ENCODE measurements at regions not wholly inside any gene's neighbourhood (a gene's known extent, or its start where the extent isn't known, plus 50 kb on each side); places are given as distances from the start of the nearest gene placed in this dataset.

GRCh38 chr11:90803366-90803765, 580.5 kb upstream of the CHORDC1 start:
- no CpG with 5 or more reads among the region's 3 CpGs for WGBS, 2 experiments (ENCODE audit: extremely low coverage in 2 of 2, insufficient read length in 1 of 2)
- H3K36me3 ChIP-seq (ENCODE audit: control insufficient read depth, insufficient read depth, low read length), result no peaks in the 10 kb centered on the region
- TF ChIP-seq RFX5 (IDR thresholded peaks at IDR 0.05; ENCODE audit: low read depth, low read length) (no peak), RCOR1 (IDR thresholded peaks at IDR 0.05; ENCODE audit: insufficient replicate concordance, low read length) (no peak), POLR2A (IDR thresholded peaks at IDR 0.05; ENCODE audit: low read depth, low read length) (no peak), ELK1 (IDR thresholded peaks at IDR 0.05; ENCODE audit: borderline replicate concordance, low read depth, low read length) (no peak), SMC3 (IDR thresholded peaks at IDR 0.05; ENCODE audit: low read depth, low read length) (no peak), USF2 (IDR thresholded peaks at IDR 0.05; ENCODE audit: low read depth, low read length) (no peak), FOS (IDR thresholded peaks at IDR 0.05; ENCODE audit: low read depth, low read length) (no peak), MAFK (IDR thresholded peaks at IDR 0.05; ENCODE audit: low read depth, low read length) (no peak), MAZ (IDR thresholded peaks at IDR 0.05; ENCODE audit: borderline replicate concordance, low read depth, low read length) (no peak), BHLHE40 (IDR thresholded peaks at IDR 0.05; ENCODE audit: low read depth, low read length) (no peak), RAD21 (IDR thresholded peaks at IDR 0.05; ENCODE audit: low read length) (no peak), CTCF (conservative IDR thresholded peaks at IDR 0.05; ENCODE audit: low read depth, low read length) (no peak), CEBPB (IDR thresholded peaks at IDR 0.05; ENCODE audit: low read depth, low read length) (no peak), NFE2L2 (IDR thresholded peaks at IDR 0.05; ENCODE audit: low read depth, low read length) (no peak), CHD1 (IDR thresholded peaks at IDR 0.05; ENCODE audit: low read depth, low read length) (no peak), MXI1 (IDR thresholded peaks at IDR 0.05; ENCODE audit: borderline replicate concordance, low read depth, low read length) (no peak)
- no peak overlapping the region for H3K4me3 ChIP-seq (ENCODE audit: insufficient read depth, low read depth, low read length)
- no peaks in the 10 kb centered on the region for H3K27me3 ChIP-seq (ENCODE audit: control insufficient read depth, insufficient read depth, low read length)
- intact Hi-C loops (cut with micrococcal nuclease), result no loop called here
- no peaks in the 10 kb centered on the region for H3K79me1 ChIP-seq (ENCODE audit: low read depth in 1 of 2, low read length in 2 of 2)
- H2AK5ac ChIP-seq (ENCODE audit: low read depth, low read length), result no peak overlapping the region
- dilution Hi-C loops (cut with HindIII; ENCODE audit: low sequenced_read_pairs, unreplicated experiment), result no loop called here
- H3K9ac ChIP-seq (ENCODE audit: low read depth, low read length), result no peak overlapping the region
- no peak overlapping the region for H2BK15ac ChIP-seq (ENCODE audit: low read depth, low read length)
- no peaks in the 10 kb centered on the region for H3K4me1 ChIP-seq (ENCODE audit: control insufficient read depth, insufficient read depth, low read length)
- no peak overlapping the region for H4K5ac ChIP-seq (ENCODE audit: low read depth, low read length)
- no peak overlapping the region for H3K4me2 ChIP-seq (ENCODE audit: low read depth, low read length)
- POLR2A ChIA-PET (ENCODE audit: unreplicated experiment), result no interaction called here
- H3K18ac ChIP-seq (ENCODE audit: low read depth, low read length), result no peak overlapping the region
- no peaks in the 10 kb centered on the region for H4K20me1 ChIP-seq (ENCODE audit: insufficient read depth, low read length)
- CTCF ChIA-PET, result no interaction called here
- in situ Hi-C loops (cut with MboI; ENCODE audit: low sequenced_read_pairs), result no loop called here
- H3K56ac ChIP-seq (ENCODE audit: extremely low read depth, insufficient read depth, low read length), result no peak overlapping the region
- no peak overlapping the region for H2AK9ac ChIP-seq (replicated peaks; ENCODE audit: low read depth, low read length, poor library complexity)
- no peak overlapping the region for H3K23ac ChIP-seq (ENCODE audit: low read depth, low read length)
- no peak overlapping the region for H3K27ac ChIP-seq (ENCODE audit: insufficient read depth, low read length)
- H3K14ac ChIP-seq (replicated peaks; ENCODE audit: low read depth, low read length), result no peak overlapping the region
- no TSS peak for BruUV-seq (replicated peaks)
- peaks cover 4% of the 10 kb centered on the region for H3K9me3 ChIP-seq (ENCODE audit: control insufficient read depth, insufficient read depth, low read length)
- H3K4ac ChIP-seq (ENCODE audit: low read depth, low read length), result no peak overlapping the region
- no peaks in the 10 kb centered on the region for H3K9me1 ChIP-seq (ENCODE audit: insufficient read depth, low read length)
- no peak for DNase-seq
- H2BK20ac ChIP-seq (ENCODE audit: low read depth, low read length), result no peak overlapping the region
- no peak overlapping the region for H4K8ac ChIP-seq (ENCODE audit: low read depth in 2 of 2, low read length in 2 of 2)
- ATAC-seq (ENCODE audit: low read depth), result no peak
- no peak overlapping the region for H2AFZ ChIP-seq (replicated peaks; ENCODE audit: low read length, poor library complexity)
- no peak overlapping the region for H4K91ac ChIP-seq (ENCODE audit: insufficient read depth, low read depth, low read length)
- no peak overlapping the region for H2BK5ac ChIP-seq (ENCODE audit: low read depth, low read length, poor library complexity, severe bottlenecking)
- H2BK120ac ChIP-seq (ENCODE audit: low read depth, low read length), result no peak overlapping the region

Measured in IMR-90 (cell line).